AML-193 (cell line): ENCODE measurements at regions not wholly inside any gene's neighbourhood (a gene's known extent, or its start where the extent isn't known, plus 50 kb on each side); places are given as distances from the start of the nearest gene placed in this dataset.
A peak's percentile ranks its signal among the peaks of the same experiment; 100 is the strongest.

ENCODE experiments used
- DNase-seq, 2 experiments: peaks; one replicate each; lab custom pipeline; 2025; lab: John Stamatoyannopoulos, UW

DNA sequence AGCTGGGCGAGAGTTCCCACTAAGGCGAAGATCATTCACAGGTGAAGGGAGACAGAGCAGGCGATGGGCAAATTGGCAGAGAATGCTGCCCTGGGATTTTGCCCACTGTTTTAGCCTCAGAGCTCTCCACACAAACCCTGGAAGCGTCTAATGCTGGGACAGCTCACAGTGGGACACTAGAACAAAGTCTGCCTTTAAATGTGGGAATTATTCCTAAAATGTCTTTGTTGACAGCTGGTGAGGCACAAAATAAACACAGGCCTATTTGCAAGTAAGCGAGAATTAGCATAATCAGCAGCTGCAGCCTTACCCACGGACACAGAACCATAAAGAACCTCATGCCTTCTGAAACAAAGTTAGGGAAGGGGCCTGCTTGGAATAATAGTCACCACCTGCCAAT, 824.5 kb downstream of the AACS start:
- no peak for DNase-seq

GRCh38 chr12:125890366-125890905, 825.2 kb downstream of the AACS start:
- DNase-seq, result no peak

DNA sequence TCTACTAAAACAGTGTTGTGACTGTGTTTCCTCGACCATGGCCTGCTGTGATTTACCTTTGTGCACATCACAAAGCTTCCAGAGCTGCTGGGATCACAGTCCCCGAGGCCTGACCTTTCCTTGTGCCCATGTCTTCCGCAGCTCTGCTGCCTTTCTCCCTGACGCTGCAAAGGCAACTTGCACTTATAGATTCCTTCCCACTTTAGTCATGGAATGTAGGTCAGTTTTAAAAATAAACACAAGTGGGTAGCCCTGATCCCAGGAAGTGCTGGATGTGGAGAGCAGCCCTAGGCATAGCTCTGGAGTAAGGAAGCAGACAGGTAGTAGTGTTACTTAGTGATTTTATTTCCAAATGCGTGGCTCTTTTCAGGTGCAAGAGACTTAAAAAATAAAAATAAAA, 825.7 kb downstream of the AACS start:
- no peak for DNase-seq

DNA sequence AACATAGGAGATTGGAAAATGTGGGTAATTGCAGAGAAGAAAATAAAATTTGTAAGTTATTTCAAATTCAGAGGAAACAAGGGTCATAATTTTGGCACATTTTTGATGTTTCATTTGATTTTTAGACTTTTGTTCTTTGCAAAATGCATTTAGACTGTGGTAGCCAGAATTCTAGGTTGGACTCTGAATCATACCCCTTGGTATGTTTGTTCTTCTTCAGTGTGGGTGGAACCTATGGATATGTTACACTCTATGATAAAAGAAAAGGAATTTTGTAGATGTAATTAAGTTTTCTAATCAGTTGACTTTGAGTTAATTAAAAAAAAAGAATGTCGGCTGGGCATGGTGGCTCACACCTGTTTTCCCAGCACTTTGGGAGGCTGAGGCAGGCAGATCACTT, 827.0 kb downstream of the AACS start:
- no peak for DNase-seq

DNA sequence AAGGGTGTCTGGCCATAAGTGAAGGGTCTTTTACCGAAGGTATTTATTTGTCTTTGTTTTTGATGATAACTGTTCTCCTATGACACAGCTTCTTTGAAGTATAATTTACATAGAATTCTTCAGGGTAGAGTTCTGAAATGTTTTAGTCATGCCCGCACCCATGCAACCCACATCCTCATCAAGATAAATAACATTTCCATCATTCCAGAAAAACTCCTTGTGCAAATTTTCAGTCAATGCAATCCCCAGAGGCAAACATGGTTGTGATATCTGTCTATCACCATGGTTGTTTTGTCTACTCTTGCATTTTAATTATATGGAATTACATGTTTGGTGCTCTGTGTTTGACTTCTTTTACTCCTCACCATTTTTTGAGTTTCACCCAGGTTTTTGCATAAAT, 837.8 kb downstream of the AACS start:
- DNase-seq, result no peak

- no peak for DNase-seq
Measured at GRCh38 chr12:125907351-125907750, 842.1 kb downstream of the AACS start.

DNA sequence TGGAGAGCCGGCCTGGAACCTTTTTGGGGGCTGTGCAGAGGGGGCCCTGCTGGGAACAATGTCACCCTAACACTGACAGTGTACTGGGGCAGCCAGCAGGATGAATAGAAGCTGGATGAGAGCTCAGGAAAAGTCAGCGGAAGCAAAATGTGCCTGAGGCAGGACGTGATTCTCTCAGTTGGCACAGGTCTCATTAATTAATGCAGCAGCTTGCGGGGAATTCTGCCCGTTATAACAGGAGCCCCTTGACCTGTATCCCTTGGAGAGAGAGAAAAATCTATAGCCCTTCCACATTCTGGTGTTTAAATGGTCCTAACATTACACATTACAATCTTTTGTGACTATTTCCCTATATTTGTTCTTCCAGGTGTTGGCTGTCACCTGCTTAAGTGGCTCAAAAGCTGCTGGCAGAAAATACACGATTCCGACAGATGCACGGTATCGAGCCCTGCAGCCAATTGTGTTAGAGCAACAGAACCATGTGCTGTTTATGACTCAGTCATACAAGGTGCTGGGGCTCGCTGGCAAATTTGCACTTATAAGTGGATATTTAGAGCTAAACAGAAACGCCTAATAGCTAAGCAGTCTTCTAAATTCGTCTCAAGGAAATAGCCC, 854.7 kb downstream of the AACS start:
- DNase-seq, result no peak

DNA sequence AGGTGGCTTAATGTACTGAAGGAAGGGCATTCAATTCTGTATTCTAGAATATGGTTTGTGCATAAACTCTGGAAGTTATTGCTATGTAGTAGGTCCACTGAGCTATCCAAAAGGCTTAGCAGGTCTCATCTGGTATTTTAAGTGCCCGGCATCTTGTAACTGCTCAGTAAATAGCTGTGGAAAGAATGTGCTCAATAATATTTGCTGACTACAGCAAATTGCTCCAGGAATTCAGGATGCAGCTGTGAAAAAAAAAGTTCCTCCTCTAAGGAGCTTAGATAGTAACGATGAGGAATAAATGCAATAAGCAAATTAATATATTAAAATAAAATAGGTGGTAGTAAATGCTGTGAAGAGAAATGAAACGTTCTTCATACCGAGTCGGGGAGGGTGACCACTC, 857.1 kb downstream of the AACS start:
- DNase-seq, result no peak

GRCh38 chr12:125936502-125936901, 871.3 kb downstream of the AACS start:
- DNase-seq, result no peak

DNA sequence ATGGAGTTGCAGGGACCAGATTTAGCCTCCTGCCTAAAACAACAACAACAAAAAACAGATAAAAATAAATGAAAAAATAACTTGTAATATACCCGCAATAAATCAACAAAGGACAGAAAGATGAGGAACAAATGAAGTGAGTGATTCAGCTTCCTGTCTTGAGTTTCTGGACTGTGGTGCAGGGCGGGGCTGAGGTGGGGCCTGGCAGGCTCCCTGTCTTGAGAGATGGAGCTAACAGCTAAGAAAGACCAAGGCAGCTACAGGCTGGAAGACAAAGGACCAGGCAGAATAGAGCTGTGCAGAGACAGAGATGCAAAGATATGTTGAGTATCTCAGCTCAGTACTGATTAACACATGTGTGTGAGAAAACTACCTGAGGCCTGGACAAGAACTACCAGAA, 879.2 kb downstream of the AACS start:
- DNase-seq, result no peak

DNA sequence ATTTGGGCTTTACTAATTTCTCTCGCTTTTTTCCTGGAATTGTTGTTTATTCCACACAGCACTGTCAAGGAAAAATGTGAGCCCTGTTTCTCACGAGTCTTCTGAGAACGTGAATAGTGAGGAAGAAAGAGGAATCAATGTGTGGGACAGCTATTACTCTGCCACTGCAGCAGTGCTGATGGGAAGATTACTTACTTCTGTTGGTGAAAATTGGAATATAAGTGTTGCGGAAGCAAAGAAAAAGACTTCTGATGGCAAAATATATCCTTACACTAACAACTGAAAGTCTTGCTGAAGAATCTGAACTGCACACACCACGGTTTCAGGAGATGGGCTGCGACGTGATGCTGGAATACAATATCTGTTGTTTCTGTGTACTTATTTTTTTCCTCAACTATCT, 884.2 kb downstream of the AACS start:
- DNase-seq, result no peak

GRCh38 chr12:125954362-125954761, 889.1 kb downstream of the AACS start:
- DNase-seq, result no peak

DNA sequence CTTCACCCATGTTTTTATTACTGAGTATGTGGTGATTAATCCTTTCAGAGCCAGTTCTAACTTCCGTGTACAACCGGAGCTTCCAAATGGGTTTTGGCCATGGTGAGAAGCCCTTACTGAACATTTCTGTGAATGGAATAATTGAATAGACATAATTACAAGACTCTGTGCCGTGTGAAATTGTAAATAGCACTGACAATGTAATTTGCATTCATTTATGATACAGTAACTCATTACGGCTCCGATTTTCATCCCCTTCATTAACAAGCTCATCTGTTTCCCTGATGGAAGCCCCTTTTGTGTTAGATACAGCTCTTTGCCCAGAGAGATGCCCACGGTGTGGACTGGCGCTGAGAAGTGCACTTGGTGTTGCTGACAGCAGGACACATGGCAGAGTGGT, 891.0 kb downstream of the AACS start:
- no peak for DNase-seq

- no peak for DNase-seq
Measured at GRCh38 chr12:125966641-125967040, 901.4 kb downstream of the AACS start.

DNA sequence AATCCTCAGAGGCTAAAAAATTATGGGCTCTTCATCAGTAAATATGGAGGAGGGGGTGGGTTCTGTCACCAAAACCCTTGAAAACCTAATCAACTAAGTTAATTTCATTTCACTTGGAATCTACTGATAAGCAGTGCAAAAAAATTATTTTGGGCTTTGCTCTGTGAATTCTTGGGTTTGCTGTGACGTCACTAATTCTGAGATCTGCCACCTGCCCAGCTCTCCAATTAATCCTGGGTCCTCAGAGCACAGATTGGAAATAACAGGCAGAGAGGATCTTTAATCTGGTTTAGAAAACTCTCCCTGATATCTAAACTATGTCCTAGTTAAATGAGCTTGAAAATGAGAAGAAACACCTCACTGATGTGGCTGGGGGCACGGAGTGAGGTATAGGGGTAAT, 903.2 kb downstream of the AACS start:
- DNase-seq, result no peak

- no peak for DNase-seq
Measured at GRCh38 chr12:125971981-125972380, 906.7 kb downstream of the AACS start.

DNA sequence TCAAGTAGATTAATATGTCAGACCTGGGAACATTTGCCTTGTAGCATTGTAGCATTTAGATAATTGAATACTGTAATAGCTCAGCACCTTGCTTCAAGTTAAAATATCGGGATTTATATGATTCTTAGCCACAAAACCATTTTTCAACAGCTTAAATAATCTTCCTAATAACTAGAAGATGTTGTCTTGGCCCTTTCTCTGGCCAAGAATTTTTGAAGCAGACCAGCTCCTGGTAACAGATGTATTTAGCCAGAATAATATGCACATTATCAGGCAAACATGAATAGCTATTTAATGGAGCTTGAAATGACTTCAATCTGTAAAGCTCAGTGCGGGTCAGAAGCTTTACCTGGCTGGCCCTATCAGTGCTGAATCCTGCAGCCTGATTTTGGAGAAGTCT, 913.1 kb downstream of the AACS start:
- DNase-seq, result no peak

GRCh38 chr12:125981610-125982253, 916.5 kb downstream of the AACS start:
- no peak for DNase-seq

- DNase-seq, result no peak
Measured at GRCh38 chr12:125983094-125983783, 918.0 kb downstream of the AACS start.

GRCh38 chr12:125983784-125984500, 918.7 kb downstream of the AACS start:
- no peak for DNase-seq

GRCh38 chr12:125988545-125988944, 923.3 kb downstream of the AACS start:
- no peak for DNase-seq

DNA sequence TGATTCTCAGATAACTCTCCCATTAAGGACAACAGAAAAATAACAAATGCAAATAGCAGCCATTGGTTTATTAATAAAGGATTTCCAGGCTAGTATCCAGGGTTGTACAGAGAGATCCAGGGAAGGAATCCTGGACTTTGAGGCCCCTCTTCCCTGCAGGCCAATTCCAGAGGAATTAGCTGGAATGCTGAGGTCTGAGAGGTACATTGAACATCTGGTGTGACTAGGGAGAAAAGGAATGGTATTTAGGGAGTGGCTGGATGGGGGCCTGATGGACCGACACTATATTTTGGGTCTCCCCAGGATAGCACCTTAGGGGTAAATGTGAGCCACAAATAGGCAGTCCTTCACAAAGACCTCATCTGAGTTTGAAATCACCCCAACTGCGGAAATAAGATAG, 924.5 kb downstream of the AACS start:
- DNase-seq, result no peak

- peak; percentile 1 for DNase-seq
Measured at GRCh38 chr12:125996443-125996842, 931.2 kb downstream of the AACS start.
